ENCODE measurements at regions not wholly inside any gene's neighbourhood (a gene's known extent, or its start where the extent isn't known, plus 50 kb on each side); places are given as distances from the start of the nearest gene placed in this dataset.
A peak's percentile ranks its signal among the peaks of the same experiment; 100 is the strongest.
"Not testable (repeated sequence)": the region's sequence is repeated elsewhere in the genome, so short reads cannot be mapped to it uniquely, and the experiment has no call there.

DNA sequence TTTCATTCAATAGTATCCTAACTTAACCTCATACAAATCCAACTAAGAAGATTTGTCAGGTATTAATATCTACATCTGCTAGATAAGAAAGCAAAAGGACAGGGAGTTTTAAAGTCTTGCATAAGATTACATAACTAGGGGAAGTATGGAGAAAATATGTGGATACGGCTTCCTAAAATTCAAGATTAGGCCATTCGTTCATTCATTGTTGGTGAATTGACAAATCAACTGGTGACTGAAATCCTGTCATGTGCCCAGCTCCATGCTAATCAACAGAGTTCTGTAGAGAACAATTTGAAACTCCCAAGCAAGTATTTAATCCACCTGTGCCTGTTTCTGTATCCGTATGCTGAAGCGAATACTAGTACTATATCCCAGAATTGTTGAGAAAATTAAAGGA is 260.9 kb upstream of the USP15 start:
- DNase-seq (ENCODE audit: low read depth): no peak

GRCh38 chr12:62001424-62001823 is 258.8 kb upstream of the USP15 start:
- no peak for DNase-seq (ENCODE audit: low read depth)

GRCh38 chr12:62003226-62003625 is 257.0 kb upstream of the USP15 start:
- DNase-seq (ENCODE audit: low read depth): no peak

DNA sequence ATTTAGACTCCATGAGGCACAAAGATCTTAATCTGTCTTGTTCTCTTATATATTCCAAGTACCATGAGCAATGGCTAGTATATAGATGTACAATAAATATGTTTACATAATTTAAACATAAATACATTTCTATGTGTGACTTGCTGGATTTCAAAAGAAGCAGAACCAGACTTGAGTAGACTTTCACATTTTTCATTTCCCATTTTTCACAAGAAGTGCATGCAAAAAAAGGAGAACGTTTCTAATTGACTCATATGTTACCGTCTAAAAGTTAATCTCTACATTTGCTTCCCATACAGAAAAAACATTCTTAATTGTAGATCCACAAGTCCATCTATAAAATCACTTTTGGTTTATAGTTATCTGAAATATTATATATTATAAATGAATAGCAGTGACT is 256.5 kb upstream of the USP15 start:
- no peak for DNase-seq (ENCODE audit: low read depth)

- DNase-seq (ENCODE audit: low read depth): no peak
These were observed 254.6 kb upstream of the USP15 start for GRCh38 chr12:62005615-62006014.

- peak; percentile 11 for DNase-seq (ENCODE audit: low read depth)
These were observed 254.0 kb upstream of the USP15 start for GRCh38 chr12:62006076-62006732.

DNA sequence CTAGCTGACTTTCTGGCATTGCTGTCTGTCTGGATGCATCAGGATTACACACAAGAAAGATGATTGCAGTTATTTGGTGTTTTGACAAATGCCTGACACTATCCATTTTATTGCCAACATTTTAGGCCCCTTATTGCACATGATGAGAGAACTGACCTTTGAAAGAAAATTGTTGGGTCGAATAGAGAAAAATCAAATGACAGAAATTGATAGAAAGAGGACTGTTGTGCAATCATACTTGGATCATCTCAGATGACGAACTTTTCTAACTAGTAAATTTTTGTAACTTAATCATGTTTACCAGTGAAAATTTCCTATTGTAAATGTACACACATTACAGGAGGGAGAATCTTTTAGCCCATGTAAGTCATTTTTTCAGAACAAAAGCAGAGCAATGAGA is 251.5 kb upstream of the USP15 start:
- DNase-seq (ENCODE audit: low read depth): no peak

DNA sequence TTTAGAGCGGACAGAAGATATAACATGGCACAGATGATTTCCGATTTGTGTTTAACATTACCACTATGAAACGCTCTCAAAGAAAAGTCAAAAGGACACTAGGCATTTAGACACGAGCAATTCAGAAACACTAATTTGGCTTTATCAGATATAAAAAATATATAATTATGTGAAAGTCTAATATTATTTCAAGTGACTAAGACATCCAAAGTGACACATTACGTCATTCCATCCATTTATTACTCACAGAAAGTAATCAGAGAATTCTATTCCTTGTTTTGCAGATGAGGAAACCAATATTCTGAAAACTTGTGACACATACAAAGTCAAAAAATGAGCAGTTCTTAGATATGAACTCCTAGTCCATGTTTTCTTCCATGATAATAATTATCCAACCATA is 250.8 kb upstream of the USP15 start:
- no peak for DNase-seq (ENCODE audit: low read depth)

DNA sequence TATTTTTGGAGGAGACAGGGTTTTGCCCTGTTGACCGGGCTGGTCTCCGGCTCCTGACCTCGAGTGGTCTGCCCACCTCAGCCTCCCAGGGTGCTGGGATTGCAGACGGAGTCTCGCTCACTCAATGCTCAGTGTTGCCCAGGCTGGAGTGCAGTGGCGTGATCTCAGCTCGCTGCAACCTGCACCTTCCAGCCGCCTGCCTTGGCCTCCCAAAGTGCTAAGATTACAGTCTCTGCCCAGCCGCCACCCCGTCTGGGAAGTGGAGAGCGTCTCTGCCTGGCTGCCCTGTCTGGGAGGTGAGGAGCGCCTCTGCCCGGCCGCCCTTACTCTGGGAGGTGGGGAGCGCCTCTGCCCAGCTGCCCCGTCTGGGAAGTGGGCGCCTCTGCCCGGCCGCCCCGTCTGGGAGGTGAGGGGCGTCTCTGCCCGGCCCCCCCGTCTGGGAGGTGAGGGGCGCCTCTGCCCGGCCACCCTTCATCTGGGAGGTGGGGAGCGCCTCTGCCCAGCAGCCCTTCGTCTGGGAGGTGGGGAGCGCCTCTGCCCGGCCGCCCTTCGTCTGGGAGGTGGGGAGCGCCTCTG is 249.8 kb upstream of the USP15 start:
- not testable (repeated sequence) for DNase-seq (ENCODE audit: low read depth)

GRCh38 chr12:62010973-62011372 is 249.2 kb upstream of the USP15 start:
- DNase-seq (ENCODE audit: low read depth): not testable (repeated sequence)

GRCh38 chr12:62014330-62014729 is 245.9 kb upstream of the USP15 start:
- DNase-seq (ENCODE audit: low read depth): no peak

GRCh38 chr12:62016021-62016420 is 244.2 kb upstream of the USP15 start:
- no peak for DNase-seq (ENCODE audit: low read depth)

GRCh38 chr12:62021808-62022207 is 238.4 kb upstream of the USP15 start:
- DNase-seq (ENCODE audit: low read depth): no peak

- no peak for DNase-seq (ENCODE audit: low read depth)
These were observed 231.7 kb upstream of the USP15 start for GRCh38 chr12:62028536-62028935.

DNA sequence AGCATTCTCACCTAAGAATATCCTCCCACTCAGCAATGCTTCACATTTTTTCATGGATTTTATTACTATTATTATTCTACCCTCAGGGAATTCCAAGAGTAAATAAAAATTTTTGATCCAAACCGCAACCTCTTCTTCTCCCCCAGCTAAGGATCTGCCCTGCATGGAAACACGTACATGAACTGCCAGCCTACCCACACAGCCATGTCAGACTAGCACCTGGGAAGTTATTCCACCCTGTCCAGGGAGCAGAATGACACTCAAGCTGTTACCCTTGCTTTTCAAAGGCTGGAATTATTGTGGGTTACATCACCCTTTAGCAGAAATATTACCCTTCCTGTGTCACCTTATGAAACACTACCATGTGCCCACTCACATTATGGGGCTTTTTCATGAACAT is 227.3 kb upstream of the USP15 start:
- DNase-seq (ENCODE audit: low read depth): no peak

DNA sequence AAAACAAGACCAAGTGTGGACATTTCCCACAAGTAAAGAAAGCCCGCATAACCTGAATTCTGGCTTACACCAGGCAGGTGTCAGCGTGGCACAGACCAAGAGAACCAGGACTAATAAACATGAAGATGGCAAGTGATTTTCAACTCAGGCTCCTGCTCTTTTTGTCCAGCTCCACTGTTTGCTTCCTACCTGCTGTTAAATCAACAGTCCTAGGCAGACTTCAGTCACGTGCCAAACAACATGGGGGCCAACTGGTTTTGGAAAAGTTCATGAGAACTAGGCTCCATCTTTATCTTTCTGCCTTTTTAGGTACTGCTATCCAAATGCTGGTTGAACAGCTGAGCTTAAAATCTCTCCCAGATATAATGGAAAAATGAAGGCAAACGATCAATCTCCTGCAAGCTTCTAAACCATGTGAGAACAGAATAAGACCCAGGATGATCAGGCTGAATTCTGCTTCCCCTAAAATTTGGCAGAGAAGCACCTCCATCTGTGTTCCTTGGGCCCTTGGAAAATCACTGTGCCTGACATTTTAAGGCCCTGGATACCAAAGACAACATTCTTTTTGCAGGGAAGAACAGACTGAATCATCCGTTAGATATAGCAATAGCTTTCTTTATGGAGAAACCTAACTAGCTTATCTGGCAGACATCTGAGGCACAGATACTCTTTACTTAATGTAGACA is 215.6 kb upstream of the USP15 start:
- peak; percentile 34 for DNase-seq (ENCODE audit: low read depth)

DNA sequence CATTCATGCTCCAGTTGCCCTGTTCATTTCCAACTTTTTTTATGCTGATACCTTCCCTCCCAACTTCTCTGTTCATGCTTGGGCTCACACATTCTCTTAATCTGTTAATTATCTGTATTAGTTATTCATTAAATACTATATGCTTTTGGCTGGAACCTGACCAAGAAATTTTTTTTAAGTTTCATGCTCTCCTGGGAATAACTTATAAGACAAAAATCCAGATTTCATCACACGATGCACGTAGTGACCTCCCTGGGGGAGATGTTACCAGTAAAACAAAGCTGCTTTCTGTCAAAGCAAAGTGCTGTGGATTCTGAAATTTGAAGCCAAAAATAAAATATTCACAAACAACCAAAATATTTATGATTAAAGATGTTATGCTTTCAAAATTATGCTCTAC is 215.0 kb upstream of the USP15 start:
- DNase-seq (ENCODE audit: low read depth): no peak

DNA sequence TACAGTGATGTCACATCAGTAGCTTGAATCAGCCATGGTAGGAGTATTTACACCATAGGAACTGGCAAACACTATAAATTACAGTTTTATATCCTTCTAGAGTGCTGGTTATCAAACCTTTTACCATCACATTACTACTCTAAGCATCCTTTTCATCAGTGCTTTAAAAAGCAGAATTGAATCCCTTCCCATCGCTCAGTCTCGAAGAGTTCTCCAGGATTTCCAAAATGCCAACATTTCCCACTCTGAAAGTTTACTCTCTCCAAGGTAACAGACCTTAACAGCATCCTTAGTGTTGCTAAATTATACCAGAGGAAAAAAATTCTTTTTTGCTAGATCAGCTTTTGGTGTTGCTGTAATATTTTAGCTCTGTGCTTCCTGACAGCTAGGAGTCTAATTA is 209.4 kb upstream of the USP15 start:
- no peak for DNase-seq (ENCODE audit: low read depth)

GRCh38 chr12:62069976-62070375 is 190.2 kb upstream of the USP15 start:
- DNase-seq (ENCODE audit: low read depth): no peak

DNA sequence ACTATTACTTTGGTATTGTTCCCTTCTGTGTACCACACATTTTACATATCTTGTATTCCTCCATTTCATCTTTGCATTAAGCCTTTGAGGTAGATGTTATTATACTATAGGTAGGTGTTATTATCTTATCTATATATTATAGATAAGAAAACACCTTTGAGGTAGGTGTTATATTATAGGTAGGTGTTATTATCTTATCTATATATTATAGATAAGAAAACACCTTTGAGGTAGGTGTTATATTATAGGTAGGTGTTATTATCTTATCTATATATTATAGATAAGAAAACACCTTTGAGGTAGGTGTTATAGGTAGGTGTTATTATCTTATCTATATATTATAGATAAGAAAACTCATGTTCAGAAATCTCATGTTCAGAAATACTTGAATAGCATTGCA is 187.0 kb upstream of the USP15 start:
- DNase-seq (ENCODE audit: low read depth): not testable (repeated sequence)

DNA sequence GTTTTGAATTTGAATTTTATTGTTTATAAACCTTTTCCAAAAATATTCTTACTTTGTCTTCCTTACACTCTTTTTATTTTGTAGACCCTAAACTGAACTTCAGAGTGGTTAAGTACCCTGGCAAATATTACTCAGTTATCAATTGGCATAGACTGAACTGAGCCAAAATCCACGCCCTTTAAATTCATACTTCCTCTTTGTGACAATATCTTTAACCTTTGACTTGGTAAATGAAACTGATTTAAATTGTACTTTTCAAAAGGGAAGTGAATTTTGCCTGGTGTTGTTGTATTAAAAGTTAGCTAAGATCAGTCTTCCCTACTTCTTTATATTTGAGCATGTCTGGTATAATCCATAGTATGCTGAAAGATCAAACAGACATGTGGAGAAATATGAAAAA is 184.3 kb upstream of the USP15 start:
- DNase-seq (ENCODE audit: low read depth): no peak

DNA sequence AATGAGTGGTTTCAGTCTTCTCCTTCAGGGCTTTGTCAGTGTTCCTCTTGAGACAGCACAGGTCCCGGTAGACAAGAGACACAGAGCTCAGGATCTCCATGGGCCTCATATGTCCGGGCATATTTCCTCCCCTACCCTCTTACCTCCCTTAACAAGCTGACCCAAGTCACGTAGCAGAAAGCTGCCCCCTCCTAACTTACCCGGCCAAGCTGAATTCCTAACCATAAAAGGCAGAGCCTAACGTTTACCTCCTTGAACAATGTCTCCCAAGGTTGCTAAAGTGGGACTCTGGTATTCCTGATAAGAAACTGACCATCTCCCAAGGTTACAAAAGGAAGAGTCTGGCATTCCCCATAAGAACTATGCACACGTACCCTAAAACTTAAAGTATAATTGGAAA is 182.2 kb upstream of the USP15 start:
- no peak for DNase-seq (ENCODE audit: low read depth)

GRCh38 chr12:62082448-62082847 is 177.8 kb upstream of the USP15 start:
- DNase-seq (ENCODE audit: low read depth): no peak
